ENCODE measurements at regions not wholly inside any gene's neighbourhood (a gene's known extent, or its start where the extent isn't known, plus 50 kb on each side); places are given as distances from the start of the nearest gene placed in this dataset.

DNA sequence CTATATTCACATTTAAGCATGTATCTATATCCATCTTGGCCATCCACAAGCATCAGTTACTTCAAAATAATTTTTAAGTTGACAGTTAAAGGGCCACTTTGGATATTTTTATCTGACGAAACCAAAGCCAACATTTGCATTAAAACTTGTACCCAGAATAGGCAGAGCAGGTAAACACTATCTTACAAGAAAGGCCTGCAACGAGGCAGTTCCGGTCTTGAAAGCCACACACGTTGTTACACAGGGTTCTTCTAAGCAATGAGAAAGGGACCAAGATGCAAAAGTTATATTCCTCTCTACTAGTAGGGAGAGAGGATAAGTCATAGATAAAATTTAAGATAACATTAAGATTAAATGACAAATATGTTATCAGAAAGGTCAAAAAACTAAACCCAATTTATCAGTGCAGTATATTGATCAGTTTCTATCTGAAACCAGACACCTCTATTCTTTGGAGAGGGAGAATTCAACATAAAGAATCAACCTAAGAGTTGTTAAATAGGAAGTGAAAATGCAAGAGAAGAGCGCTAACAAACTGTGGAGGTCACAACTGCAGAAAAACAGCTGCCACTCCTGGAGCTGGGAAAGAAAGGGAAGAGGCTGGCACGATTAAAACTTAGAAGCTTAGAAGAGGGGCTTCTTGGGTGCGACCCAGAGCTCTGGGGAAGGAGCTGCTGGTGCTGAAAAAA lies 701.3 kb downstream of the TNS3 start:
- POLR2A ChIA-PET: no interaction called here
- no peak overlapping the region for H3K4me3 ChIP-seq (ENCODE audit: low read depth, low read length)
- TF ChIP-seq, protein P1, sequence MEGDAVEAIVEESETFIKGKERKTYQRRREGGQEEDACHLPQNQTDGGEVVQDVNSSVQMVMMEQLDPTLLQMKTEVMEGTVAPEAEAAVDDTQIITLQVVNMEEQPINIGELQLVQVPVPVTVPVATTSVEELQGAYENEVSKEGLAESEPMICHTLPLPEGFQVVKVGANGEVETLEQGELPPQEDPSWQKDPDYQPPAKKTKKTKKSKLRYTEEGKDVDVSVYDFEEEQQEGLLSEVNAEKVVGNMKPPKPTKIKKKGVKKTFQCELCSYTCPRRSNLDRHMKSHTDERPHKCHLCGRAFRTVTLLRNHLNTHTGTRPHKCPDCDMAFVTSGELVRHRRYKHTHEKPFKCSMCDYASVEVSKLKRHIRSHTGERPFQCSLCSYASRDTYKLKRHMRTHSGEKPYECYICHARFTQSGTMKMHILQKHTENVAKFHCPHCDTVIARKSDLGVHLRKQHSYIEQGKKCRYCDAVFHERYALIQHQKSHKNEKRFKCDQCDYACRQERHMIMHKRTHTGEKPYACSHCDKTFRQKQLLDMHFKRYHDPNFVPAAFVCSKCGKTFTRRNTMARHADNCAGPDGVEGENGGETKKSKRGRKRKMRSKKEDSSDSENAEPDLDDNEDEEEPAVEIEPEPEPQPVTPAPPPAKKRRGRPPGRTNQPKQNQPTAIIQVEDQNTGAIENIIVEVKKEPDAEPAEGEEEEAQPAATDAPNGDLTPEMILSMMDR (IDR thresholded peaks at IDR 0.05; ENCODE audit: insufficient read depth, low read length, missing control alignments): no peak
- CTCF ChIA-PET: interaction anchor here (1.5 kb wide), 1 partner anchor 8 kb away, joined by 3 read pairs; no protein-coding TSS in a partner anchor
- no peak for DNase-seq (ENCODE audit: low read depth, low spot score)

- POLR2A ChIA-PET: no interaction called here
- no peak overlapping the region for H3K4me3 ChIP-seq (ENCODE audit: low read depth, low read length)
- TF ChIP-seq, protein P1 (IDR thresholded peaks at IDR 0.05; ENCODE audit: insufficient read depth, low read length, missing control alignments): no peak
- CTCF ChIA-PET: no interaction called here
- no peak for DNase-seq (ENCODE audit: low read depth, low spot score)
Measured at GRCh38 chr7:46879783-46880182, 702.1 kb downstream of the TNS3 start.

- H3K4me3 ChIP-seq (ENCODE audit: low read depth, low read length): no peak overlapping the region
- TF ChIP-seq, protein P1 (IDR thresholded peaks at IDR 0.05; ENCODE audit: insufficient read depth, low read length, missing control alignments): no peak
- ChIA-PET POLR2A (no interaction called here), CTCF (interaction anchor here (1.2 kb wide), 1 partner anchor 10 kb away, joined by 4 read pairs; no protein-coding TSS in a partner anchor)
- no peak for DNase-seq (ENCODE audit: low read depth, low spot score)
Measured at GRCh38 chr7:46871516-46871915, 710.4 kb downstream of the TNS3 start.

GRCh38 chr7:46864716-46865115 lies 717.2 kb downstream of the TNS3 start:
- TF ChIP-seq, protein P1 (IDR thresholded peaks at IDR 0.05; ENCODE audit: insufficient read depth, low read length, missing control alignments): no peak
- POLR2A ChIA-PET: no interaction called here
- H3K4me3 ChIP-seq (ENCODE audit: low read depth, low read length): no peak overlapping the region
- CTCF ChIA-PET: no interaction called here
- DNase-seq (ENCODE audit: low read depth, low spot score): no peak

- POLR2A ChIA-PET: interaction anchor here (0.8 kb wide), 1 partner anchor 50 kb away, joined by 5 read pairs; no protein-coding TSS in a partner anchor
- H3K4me3 ChIP-seq (ENCODE audit: low read depth, low read length): no peak overlapping the region
- CTCF ChIA-PET: no interaction called here
- TF ChIP-seq, protein P1 (IDR thresholded peaks at IDR 0.05; ENCODE audit: insufficient read depth, low read length, missing control alignments): no peak
- no peak for DNase-seq (ENCODE audit: low read depth, low spot score)
Measured at GRCh38 chr7:46859963-46860475, 721.9 kb downstream of the TNS3 start.

GRCh38 chr7:46855851-46856250 lies 726.1 kb downstream of the TNS3 start:
- H3K4me3 ChIP-seq (ENCODE audit: low read depth, low read length): no peak overlapping the region
- ChIA-PET POLR2A (no interaction called here), CTCF (interaction anchor here (1.5 kb wide), 1 partner anchor 12 kb away, joined by 3 read pairs; no protein-coding TSS in a partner anchor)
- TF ChIP-seq, protein P1 (IDR thresholded peaks at IDR 0.05; ENCODE audit: insufficient read depth, low read length, missing control alignments): no peak
- no peak for DNase-seq (ENCODE audit: low read depth, low spot score)

Data from AG04449 (cell line).